ENCODE measurements at regions not wholly inside any gene's neighbourhood (a gene's known extent, or its start where the extent isn't known, plus 50 kb on each side); places are given as distances from the start of the nearest gene placed in this dataset.

- Histone ChIP-seq H2AFZ (ENCODE audit: low read depth, low read length) (peak overlapping the region; percentile 60), H3K79me2 (ENCODE audit: control insufficient read depth, insufficient read depth, low read length) (no peaks in the 10 kb centered on the region), H3K27me3 (ENCODE audit: control insufficient read depth in 2 of 2, insufficient read depth in 2 of 2, low read length in 2 of 2) (no peaks in the 10 kb centered on the region), H3K36me3 (ENCODE audit: control insufficient read depth in 2 of 2, extremely low read depth in 1 of 2, insufficient read depth in 2 of 2, low read length in 2 of 2) (no peaks in the 10 kb centered on the region), H3K4me1 (ENCODE audit: control insufficient read depth, extremely low read depth, insufficient read depth, low read length) (peaks cover 9% of the 10 kb centered on the region), H3K4me3 (replicated peaks in 1 of 3; ENCODE audit: insufficient read depth in 1 of 3, low read depth in 1 of 3, low read length in 3 of 3) (no peak overlapping the region), H4K20me1 (replicated peaks; ENCODE audit: control insufficient read depth, extremely low read depth, insufficient read depth, low read length) (no peaks in the 10 kb centered on the region), H3K4me2 (ENCODE audit: insufficient read depth, low read length) (peak overlapping the region; percentile 21), H3K27ac (ENCODE audit: insufficient read depth, low read depth, low read length) (no peak overlapping the region), H3K9me1 (replicated peaks; ENCODE audit: control insufficient read depth, extremely low read depth, insufficient read depth, low read length) (no peaks in the 10 kb centered on the region), H3K9ac (replicated peaks; ENCODE audit: extremely low read depth, insufficient read depth, low read length) (no peak overlapping the region), H3K9me3 (replicated peaks; ENCODE audit: control insufficient read depth, insufficient read depth, low read length) (no peaks in the 10 kb centered on the region)
- FAIRE-seq (peak; percentile 78), DNase-seq (ENCODE audit: low read depth, low spot score) (peak; percentile 55)
- dilution Hi-C loops (cut with MboI; ENCODE audit: extremely low pct_ligation_motif_present, low sequenced_read_pairs) = no loop called here
- intact Hi-C loops (cut with micrococcal nuclease) = loop anchor here (1.0 kb wide), 1 partner anchor 35 kb away; no protein-coding TSS in a partner anchor
- ChIA-PET POLR2A (no interaction called here), CTCF (interaction anchor here (1.4 to 2.3 kb wide), 3 partner anchors 9 to 16 kb away, joined by 3 to 13 read pairs (median 8); no protein-coding TSS in a partner anchor)
- TF ChIP-seq CTCF (IDR thresholded peaks at IDR 0.05; ENCODE audit: extremely low read depth in 1 of 2, insufficient read depth in 1 of 2, low read depth in 1 of 2, low read length in 2 of 2) = no peak
- no peak for TF ChIP-seq GATA2 (IDR thresholded peaks at IDR 0.05; ENCODE audit: insufficient read depth, insufficient read length, low read depth, low read length)
- TF ChIP-seq JUN (IDR thresholded peaks at IDR 0.05; ENCODE audit: borderline replicate concordance, insufficient read depth, insufficient read length, low read depth) = peak; percentile 72
- TF ChIP-seq POLR2A (IDR thresholded peaks at IDR 0.05; ENCODE audit: low read depth, low read length) = no peak
- peak; percentile 48 for TF ChIP-seq FOS (IDR thresholded peaks at IDR 0.05; ENCODE audit: borderline replicate concordance, insufficient read depth, low read length)
- no peak for TF ChIP-seq EZH2 (IDR thresholded peaks at IDR 0.05; ENCODE audit: borderline replicate concordance, low read depth, low read length, severe bottlenecking)
- TF ChIP-seq MYC (IDR thresholded peaks at IDR 0.05; ENCODE audit: low read depth, low read length) = no peak
- TF ChIP-seq POLR2AphosphoS5 (IDR thresholded peaks at IDR 0.05; ENCODE audit: insufficient read depth, low read depth, low read length) = no peak
- no peak for TF ChIP-seq MAX (IDR thresholded peaks at IDR 0.05; ENCODE audit: insufficient read depth, insufficient read length)
- no TSS peak for BruUV-seq (replicated peaks)
These were observed 55.9 kb upstream of the EPAS1 start for GRCh38 chr2:46241344-46241743.

Measured in endothelial cell of umbilical vein (primary cell).